ENCODE measurements at regions not wholly inside any gene's neighbourhood (a gene's known extent, or its start where the extent isn't known, plus 50 kb on each side); places are given as distances from the start of the nearest gene placed in this dataset.

GRCh38 chr14:76575108-76575507 is 186.2 kb upstream of the VASH1 start:
- TF ChIP-seq RARB (CRISPR knock-in tag; IDR thresholded peaks at IDR 0.05) (no peak), ZFP3 (CRISPR knock-in tag; IDR thresholded peaks at IDR 0.05) (no peak)
